ENCODE measurements at regions not wholly inside any gene's neighbourhood (a gene's known extent, or its start where the extent isn't known, plus 50 kb on each side); places are given as distances from the start of the nearest gene placed in this dataset.
A peak's percentile ranks its signal among the peaks of the same experiment; 100 is the strongest.

DNA sequence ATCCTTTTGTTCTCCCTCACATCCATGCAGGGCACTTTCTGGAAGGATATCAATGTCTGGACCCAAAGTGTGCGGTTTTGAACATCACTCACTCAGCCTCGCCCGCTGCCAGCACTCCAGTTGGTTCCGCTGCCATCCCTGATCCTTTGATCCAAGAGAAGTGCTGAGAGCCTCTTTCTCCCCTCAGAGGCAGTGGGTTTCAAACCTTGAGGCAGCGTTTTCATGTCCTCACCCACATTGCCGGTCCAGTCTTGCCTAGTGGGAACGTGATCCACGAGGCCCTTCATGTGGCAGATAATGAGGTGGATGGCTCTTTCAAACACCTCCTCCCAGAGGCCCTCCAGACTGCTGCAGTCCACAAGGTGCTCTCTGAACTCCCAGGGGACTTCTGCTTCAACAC is 122.2 kb downstream of the ACTL8 start:
- no peak for DNase-seq

DNA sequence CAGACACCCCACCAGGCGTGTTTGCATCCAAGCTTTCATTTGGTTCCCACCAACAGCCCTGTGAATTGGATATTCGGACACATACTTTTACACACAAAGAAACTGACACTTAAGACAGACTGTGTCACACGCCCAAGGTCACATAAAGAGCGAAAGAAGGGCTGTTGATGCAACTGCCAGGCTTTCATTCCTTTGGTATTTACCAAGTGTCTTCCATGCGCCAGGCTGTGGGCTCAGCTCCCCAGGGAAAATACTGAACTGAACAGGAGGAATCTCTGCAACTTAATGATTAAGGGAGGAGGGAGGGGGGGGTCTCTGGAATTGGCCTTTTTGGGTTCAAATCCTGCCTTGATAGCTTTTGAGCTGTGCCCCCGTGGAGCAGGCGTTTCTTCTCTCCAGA is 122.8 kb downstream of the ACTL8 start:
- peak; percentile 19 for DNase-seq

DNA sequence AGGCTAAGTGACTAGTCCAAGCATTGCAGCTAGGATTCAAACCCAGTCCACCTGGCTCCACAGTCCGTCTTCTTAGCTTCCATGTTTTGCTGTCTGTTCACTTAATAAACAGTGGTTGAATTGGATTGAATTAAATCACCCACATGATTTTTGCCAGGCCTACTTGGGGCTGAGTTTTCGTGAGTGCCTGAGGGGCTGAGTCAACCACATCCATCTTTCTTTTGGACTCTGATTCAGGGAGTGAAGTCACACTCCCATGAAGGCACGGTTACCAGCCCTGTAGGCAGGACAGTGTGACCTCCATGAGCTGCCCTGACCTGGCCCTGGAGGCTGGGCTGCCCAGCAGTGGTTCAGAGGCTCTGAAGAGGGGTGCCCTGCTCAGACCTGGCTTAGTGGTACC is 123.7 kb downstream of the ACTL8 start:
- DNase-seq = peak; percentile 86

DNA sequence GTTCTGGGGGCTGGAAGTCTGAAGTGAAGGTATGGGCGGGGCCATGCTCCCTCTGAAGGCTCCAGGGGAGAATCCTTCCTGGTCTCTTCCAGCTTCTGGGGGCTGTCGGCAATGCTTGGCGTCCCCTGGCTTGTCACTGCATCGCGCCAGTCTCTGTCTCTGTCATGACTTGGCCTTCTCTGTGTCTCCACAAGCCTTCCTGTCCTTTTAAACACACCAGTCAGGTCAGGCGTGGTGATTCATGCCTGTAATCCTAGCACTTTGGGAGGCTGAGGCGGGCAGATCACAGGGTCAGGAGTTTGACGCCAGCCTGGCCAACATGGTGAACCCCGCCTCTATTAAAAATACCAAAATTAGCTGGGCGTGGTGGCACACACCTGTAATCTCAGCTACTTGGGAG is 125.3 kb downstream of the ACTL8 start:
- DNase-seq = no peak

- no peak for DNase-seq
Measured at GRCh38 chr1:17881761-17882160, 126.6 kb downstream of the ACTL8 start.

GRCh38 chr1:17883136-17883535 is 128.0 kb downstream of the ACTL8 start:
- no peak for DNase-seq

DNA sequence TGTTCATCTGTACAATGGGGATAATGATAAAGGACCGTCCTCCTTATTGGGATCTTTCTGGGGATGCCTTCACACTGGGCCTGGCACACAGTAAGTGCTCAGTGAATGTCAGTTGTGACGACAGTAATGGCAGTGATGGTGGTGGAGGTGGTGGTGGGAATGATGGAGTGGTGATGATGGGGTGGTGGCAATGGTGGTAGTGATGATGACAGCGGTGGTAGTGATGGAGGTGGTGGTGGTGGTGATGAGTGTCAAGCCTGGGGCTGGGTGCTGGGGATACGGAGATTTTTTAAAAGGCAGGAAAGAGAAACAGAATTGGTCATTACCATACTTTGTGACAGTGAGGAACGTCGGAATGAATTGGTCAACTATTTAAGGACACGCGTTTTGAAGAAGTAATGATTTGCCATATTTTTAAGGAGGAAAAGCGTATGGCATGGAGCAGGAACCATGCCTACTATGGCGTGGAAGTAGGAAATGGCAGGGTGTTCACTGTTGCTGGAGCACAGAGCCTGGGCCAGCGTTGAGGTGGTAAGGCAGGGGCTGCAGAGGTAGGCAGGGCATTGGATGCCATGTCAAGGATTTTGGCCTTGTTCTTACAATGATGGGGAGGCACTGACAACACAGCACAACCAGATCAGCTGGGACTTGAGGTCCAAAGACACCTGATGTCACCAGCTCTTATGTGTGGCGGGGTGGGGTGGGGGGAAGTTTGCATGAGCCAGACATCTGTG is 128.7 kb downstream of the ACTL8 start:
- no peak for DNase-seq

GRCh38 chr1:17885663-17886320 is 130.7 kb downstream of the ACTL8 start:
- no peak for DNase-seq

- no peak for DNase-seq
Measured at GRCh38 chr1:17886386-17886785, 131.3 kb downstream of the ACTL8 start.

DNA sequence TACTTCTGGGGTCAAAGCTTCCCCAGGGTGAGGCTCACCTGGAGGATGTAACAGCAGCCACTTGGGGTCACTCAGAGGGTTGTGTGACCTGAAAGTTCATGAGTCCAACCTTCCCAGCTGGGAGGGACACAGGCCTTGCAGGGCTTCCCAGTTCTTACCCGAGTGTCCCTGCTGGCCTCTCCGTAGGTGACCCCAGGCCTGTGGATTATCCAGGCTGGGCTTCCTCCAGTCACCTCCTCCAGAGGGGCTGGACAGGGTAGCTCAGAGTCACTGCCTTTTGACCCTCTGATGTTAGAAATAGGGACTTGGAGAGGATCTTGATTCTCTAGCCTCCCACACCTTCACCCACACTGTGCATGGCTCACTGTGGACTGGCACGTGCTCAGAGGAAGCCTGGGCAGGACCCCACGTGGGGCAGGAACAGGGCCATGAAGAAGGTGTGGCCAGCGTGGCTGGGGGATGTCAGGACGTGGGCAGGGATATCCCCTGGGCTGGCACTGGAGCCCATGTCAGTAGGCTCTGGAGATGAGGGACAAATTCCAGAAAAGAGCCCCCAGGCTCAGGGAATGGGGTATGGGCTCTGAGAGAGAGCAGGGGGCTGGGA is 131.8 kb downstream of the ACTL8 start:
- DNase-seq = no peak

GRCh38 chr1:17887661-17888371 is 132.7 kb downstream of the ACTL8 start:
- no peak for DNase-seq

- DNase-seq = no peak
Measured at GRCh38 chr1:17890056-17890814, 135.1 kb downstream of the ACTL8 start.

DNA sequence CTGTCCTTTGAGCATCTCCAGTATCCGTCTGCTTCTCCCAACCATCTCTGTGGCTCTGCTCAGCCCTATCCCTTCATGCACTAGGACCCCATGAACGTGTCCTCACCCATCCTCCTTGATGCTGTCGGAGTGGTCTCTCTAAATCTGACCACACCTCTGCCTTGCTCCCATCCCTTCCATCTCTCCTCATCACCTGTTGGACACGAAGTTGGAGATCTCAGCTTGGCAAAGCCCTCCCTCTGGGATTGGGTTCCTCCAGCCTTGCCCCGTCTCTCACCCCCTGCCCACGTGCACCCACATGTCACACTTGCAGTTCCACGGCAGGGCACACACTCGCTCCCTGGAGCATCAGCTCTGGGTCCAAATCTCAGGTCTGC is 135.7 kb downstream of the ACTL8 start:
- DNase-seq = no peak

DNA sequence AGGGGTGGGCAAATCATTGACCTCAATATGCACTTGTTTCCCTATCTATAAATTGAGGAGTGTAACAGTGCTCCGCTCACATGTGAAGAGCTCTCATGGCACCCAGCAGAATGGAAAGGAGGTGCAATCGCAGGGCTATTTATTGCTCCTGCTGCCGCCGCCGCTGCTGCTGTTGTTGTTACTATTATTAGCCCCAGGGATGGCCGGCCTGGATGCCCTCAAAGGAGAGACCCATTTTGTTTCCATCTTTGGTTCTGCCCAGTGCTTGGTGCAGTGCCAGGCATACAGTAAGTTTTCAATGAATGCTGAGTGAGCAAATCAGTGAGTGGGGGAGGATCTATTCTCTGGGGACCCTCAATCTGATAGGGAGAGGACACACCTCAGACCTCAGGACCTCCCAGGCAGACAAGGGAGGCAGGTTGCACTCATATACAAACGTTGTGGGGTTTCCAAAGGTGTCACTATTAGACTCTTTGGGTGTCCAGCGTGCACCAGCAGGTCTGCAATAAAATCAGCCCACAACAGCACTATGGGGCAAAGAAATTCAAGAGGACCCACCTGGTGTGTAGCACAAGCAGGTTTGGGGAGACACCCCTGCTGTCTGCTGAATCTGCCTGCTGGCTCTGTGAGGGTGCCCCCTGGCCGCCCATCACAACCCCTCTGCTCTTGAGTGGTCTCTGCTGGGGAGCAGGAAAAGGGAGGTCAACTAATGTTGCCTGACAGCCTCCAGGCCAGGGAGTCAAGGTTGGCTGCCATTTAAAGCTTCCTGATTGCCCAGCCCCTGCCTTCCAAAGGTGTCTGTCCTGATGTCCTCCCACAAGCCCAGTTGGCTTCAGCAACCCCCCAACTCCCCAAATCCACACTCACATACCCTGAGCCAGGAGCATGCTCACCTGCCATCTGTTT is 136.3 kb downstream of the ACTL8 start:
- DNase-seq = no peak

GRCh38 chr1:17892225-17892624 is 137.1 kb downstream of the ACTL8 start:
- DNase-seq = no peak

DNA sequence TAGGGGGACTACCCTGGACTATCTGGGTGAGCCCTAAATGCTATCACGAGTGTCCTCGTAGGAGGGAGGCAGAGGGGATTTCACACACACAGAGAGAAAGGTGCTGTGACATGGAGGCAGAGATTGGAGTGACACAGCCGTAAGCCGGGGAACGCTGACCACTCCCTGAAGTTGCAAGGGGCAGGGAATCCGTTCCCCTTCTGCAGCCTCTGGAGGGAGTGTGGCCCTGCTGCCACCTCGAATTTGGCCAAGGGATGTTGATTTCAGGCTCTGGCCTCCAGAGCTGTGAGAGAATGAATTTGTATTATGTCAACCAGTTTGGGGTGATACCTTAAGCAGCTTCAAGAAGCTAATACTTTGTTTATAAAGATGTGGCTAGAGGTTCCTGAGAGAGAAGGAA is 137.7 kb downstream of the ACTL8 start:
- DNase-seq = no peak

GRCh38 chr1:17893891-17894631 is 138.9 kb downstream of the ACTL8 start:
- peak; percentile 22 for DNase-seq

DNA sequence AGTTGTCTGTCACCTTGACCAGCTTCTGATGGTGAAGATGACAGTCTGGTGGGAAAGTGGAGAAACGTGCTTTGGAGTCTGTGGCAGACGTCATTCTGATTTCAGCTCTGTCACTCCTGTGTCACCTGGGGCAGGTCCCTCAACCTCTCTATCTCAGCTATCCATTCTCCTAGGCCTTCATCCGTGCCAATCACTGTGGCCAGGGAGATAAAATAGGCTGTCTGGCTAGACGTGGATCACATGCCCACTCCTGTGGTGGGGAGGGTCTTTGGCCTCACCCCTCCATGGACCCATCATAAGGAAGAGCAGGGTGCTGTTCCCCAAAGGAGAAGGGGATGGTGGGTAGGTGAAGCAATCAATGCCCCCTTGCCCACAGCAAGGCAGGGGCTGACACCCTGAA is 140.3 kb downstream of the ACTL8 start:
- DNase-seq = no peak

GRCh38 chr1:17895986-17896385 is 140.9 kb downstream of the ACTL8 start:
- DNase-seq = no peak

- no peak for DNase-seq
Measured at GRCh38 chr1:17903386-17903785, 148.3 kb downstream of the ACTL8 start.

DNA sequence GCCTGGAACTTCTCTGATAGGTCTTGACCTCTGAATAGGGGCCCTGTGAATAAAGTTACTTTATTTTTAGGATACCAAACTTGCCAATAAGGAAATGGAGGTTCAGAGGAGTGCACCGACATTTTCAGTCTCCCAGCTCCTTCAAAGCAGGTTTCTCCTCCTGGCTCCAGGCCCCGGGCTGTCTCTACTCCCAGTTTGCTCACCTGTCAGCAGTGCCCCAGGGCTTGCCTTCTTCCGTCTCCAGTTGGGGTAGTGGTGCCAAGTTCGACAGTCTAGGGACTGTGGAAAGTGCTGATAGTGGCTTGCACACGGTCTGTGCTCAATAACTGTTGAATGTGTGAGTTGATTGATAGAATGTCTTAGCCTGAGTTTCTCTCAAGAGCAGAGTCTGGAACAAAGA is 149.2 kb downstream of the ACTL8 start:
- no peak for DNase-seq

Data from EL (cell line).